Activated B cell treated with CpG ODN at 0.5 μM for 24 hours (primary cell): ENCODE measurements at regions not wholly inside any gene's neighbourhood (a gene's known extent, or its start where the extent isn't known, plus 50 kb on each side); places are given as distances from the start of the nearest gene placed in this dataset.

ENCODE experiments used
- ATAC-seq: fragments of 200-7000 bp; cut with Tn5 transposase; one replicate; pipeline ENCODE4 v1.10.0; 2021; ENCODE audit warnings: low read depth, mild to moderate bottlenecking, moderate library complexity
- CTCF ChIA-PET: fragments of 350-600 bp; sonication (Branson Sonifier 250); formaldehyde crosslinking; loops from one replicate; lab custom pipeline; 2021; ENCODE audit warnings: antibody characterized with exemption; lab: Charles Lee
- POLR2A ChIA-PET: fragments of 350-600 bp; sonication (Branson Sonifier 250); formaldehyde crosslinking; loops from one replicate; lab custom pipeline; 2021; ENCODE audit warnings: antibody characterized with exemption; lab: Charles Lee
- DNase-seq: peaks from one replicate; pipeline ENCODE4 v3.0.0; 2022
- H3K27ac Mint-ChIP-seq: one replicate; pipeline ENCODE4 v1.8.0; 2020; ENCODE audit warnings: mixed read lengths
- H3K27me3 Mint-ChIP-seq: one replicate; pipeline ENCODE4 v1.8.0; 2021; ENCODE audit warnings: mixed read lengths
- H3K36me3 Mint-ChIP-seq: one replicate; pipeline ENCODE4 v1.8.0; 2021; ENCODE audit warnings: low read depth, mixed read lengths
- H3K4me1 Mint-ChIP-seq: one replicate; pipeline ENCODE4 v1.8.0; 2021; ENCODE audit warnings: mixed read lengths
- H3K4me3 Mint-ChIP-seq: one replicate; pipeline ENCODE4 v1.8.0; 2020; ENCODE audit warnings: mild to moderate bottlenecking, mixed read lengths
- H3K9me3 Mint-ChIP-seq: one replicate; pipeline ENCODE4 v1.8.0; 2020; ENCODE audit warnings: mixed read lengths
- CTCF ChIP-seq: fragments of 200-600 bp; IDR thresholded peaks from one replicate; pipeline ENCODE4 v1.8.0; 2022; ENCODE audit warnings: antibody characterized with exemption, mild to moderate bottlenecking
- intact Hi-C: fragments of 100-400 bp; cut with micrococcal nuclease; formaldehyde crosslinking; loops from one replicate; pipeline ENCODE4 v1.15.1; 2024

DNA sequence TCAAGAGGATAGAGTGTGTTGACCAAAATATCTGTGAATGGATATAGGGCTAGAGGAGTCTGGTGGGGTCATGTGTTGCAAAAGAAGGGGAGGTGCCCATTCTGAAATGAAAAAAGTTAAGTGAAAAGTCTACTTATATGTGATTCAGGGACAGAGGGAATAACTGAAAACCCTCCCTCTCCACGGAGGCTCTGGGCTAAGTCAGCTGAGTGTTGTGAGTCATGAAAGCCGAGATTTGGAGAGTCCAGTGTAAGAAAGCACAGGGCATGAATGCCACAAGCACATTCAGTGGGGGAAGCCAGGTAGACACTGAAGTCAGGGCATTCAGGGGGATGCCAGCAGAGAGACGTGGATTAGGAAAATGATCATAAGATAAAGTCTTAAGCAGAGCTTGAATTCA lies 871.9 kb downstream of the TSN start:
- Mint-ChIP-seq H3K36me3 (no peaks in the 10 kb centered on the region), H3K9me3 (peaks cover 2% of the 10 kb centered on the region), H3K27me3 (no peaks in the 10 kb centered on the region), H3K27ac (no peak overlapping the region), H3K4me1 (no peaks in the 10 kb centered on the region), H3K4me3 (no peak overlapping the region)
- DNase-seq = no peak
- TF ChIP-seq CTCF = no peak
- intact Hi-C loops = no loop called here
- ChIA-PET CTCF (no interaction called here), POLR2A (no interaction called here)
- ATAC-seq = no peak

GRCh38 chr2:122634256-122634655 lies 878.8 kb downstream of the TSN start:
- Mint-ChIP-seq H3K4me3 (no peak overlapping the region), H3K27ac (no peak overlapping the region), H3K27me3 (no peaks in the 10 kb centered on the region), H3K9me3 (peaks cover 4% of the 10 kb centered on the region), H3K36me3 (no peaks in the 10 kb centered on the region), H3K4me1 (no peaks in the 10 kb centered on the region)
- no peak for TF ChIP-seq CTCF
- no peak for ATAC-seq
- intact Hi-C loops = no loop called here
- DNase-seq = no peak
- ChIA-PET POLR2A (no interaction called here), CTCF (no interaction called here)

- no peak for TF ChIP-seq CTCF
- intact Hi-C loops = no loop called here
- Mint-ChIP-seq H3K27me3 (no peaks in the 10 kb centered on the region), H3K27ac (no peak overlapping the region), H3K4me1 (no peaks in the 10 kb centered on the region), H3K36me3 (no peaks in the 10 kb centered on the region), H3K4me3 (no peak overlapping the region), H3K9me3 (peaks cover 9% of the 10 kb centered on the region)
- DNase-seq (no peak), ATAC-seq (no peak)
- ChIA-PET POLR2A (no interaction called here), CTCF (no interaction called here)
These were observed 879.5 kb downstream of the TSN start for GRCh38 chr2:122634920-122635319.

DNA sequence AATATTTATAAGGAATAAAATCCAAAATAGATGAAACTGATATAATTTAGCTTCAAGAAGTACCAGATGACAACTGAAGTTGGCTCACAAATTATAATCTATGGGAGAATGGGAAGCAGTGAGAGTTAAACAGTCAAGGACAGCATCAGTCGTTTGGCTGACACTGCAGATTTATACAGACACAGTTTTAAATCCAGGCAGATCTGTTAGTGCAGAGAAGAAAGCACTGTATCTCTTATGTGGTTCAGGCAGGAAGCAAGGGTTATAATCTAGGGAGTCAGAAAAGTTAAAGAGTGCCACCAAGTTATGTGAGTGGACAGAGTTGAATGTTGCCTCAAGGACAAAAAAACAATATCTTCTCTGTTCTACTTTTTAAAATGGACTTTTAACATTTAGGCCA lies 880.2 kb downstream of the TSN start:
- Mint-ChIP-seq H3K36me3 (no peaks in the 10 kb centered on the region), H3K4me3 (no peak overlapping the region), H3K27ac (no peak overlapping the region), H3K9me3 (peaks cover 9% of the 10 kb centered on the region), H3K4me1 (no peaks in the 10 kb centered on the region), H3K27me3 (no peaks in the 10 kb centered on the region)
- ChIA-PET POLR2A (no interaction called here), CTCF (no interaction called here)
- TF ChIP-seq CTCF = no peak
- ATAC-seq (no peak), DNase-seq (no peak)
- intact Hi-C loops = no loop called here

GRCh38 chr2:122636097-122636496 lies 880.6 kb downstream of the TSN start:
- ChIA-PET POLR2A (no interaction called here), CTCF (no interaction called here)
- TF ChIP-seq CTCF = no peak
- peaks cover 11% of the 10 kb centered on the region for H3K9me3 Mint-ChIP-seq
- no peak overlapping the region for H3K27ac Mint-ChIP-seq
- no peak for DNase-seq
- intact Hi-C loops = no loop called here
- no peaks in the 10 kb centered on the region for H3K27me3 Mint-ChIP-seq
- no peak overlapping the region for H3K4me3 Mint-ChIP-seq
- no peaks in the 10 kb centered on the region for H3K4me1 Mint-ChIP-seq
- no peaks in the 10 kb centered on the region for H3K36me3 Mint-ChIP-seq
- no peak for ATAC-seq
